ENCODE measurements at regions not wholly inside any gene's neighbourhood (a gene's known extent, or its start where the extent isn't known, plus 50 kb on each side); places are given as distances from the start of the nearest gene placed in this dataset.

- TF ChIP-seq POLR2A (IDR thresholded peaks at IDR 0.05) (no peak), CTCF (IDR thresholded peaks at IDR 0.05) (no peak)
Observed at GRCh38 chr15:70286113-70286806, 188.5 kb upstream of the TLE3 start.
